HK-2 (cell line): ENCODE measurements at regions not wholly inside any gene's neighbourhood (a gene's known extent, or its start where the extent isn't known, plus 50 kb on each side); places are given as distances from the start of the nearest gene placed in this dataset.
"Not testable (repeated sequence)": the region's sequence is repeated elsewhere in the genome, so short reads cannot be mapped to it uniquely, and the experiment has no call there.

Experiments
- DNase-seq: peaks from one replicate; pipeline ENCODE4 v3.0.0-alpha.2; 2018; ENCODE audit not compliant: unreplicated experiment

DNA sequence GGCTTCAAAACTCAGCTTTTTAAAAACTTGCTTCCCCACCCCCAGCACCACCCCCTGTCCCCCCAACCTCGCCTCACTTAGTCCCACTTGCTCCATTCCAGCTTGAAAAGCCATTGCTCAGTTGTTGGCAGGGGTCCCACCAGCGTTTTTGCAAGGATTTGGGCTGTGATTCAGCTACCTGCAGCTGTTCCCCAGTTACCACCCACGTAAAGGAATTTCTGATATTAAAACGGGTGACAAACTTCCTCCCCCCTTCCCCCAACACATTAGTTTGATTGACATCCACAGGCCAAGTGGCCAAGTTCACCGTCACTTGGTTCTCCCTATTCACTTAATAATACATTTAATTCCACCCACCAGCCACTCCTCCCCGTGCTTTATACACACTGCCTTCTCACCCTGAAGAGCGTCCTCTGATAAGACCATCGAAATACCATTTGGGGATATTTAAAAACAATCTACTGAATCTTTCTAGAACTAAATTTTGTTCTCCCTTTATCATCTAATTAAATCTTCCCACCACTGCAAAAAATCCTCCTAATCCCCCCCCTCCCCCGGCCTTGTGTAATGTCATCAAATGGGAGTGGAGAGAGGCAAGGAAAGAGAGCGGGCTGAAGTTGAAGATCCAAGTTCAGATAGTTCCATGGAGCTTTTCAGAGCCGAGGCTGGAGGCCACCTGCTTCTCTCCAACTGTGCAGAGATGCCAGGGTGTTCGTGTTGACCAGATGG is 55.1 kb downstream of the SOX9 start:
- DNase-seq = no peak

DNA sequence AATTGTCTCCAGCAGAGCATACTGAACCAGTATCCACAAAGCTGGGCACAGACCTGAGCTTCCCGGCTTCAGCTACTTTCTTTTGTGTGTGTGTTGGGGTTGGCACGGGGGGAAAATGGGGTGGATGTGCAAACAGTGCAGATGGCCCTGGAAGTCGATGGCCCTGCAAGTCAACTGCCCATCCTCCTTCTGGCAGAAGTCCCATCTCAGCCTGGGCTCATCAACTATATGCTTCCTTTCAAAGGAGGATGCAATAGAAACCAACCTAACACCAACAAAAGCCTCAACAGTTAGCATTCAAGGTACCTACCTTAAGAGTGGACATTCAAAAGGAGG is 55.7 kb downstream of the SOX9 start:
- no peak for DNase-seq

- no peak for DNase-seq
These were observed 56.3 kb downstream of the SOX9 start for GRCh38 chr17:72176951-72177660.

DNA sequence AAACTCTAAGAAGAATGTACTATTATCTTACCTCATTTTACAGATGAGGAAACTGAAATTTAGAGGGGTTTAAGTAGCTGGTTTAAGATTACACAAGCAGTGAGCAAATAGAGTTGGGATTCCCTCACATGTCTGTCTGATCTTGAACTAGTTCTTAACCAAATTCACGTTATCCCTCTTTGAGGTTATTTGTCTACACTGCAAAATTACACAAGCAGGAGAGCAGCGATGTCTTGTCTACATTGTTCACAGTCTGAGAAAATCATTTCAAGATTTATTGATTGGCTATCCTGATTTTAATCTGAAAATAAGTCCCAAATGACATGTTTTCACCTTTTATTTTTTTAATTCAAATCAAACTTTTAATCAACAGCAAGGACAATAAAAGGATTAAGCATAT is 56.9 kb downstream of the SOX9 start:
- no peak for DNase-seq

DNA sequence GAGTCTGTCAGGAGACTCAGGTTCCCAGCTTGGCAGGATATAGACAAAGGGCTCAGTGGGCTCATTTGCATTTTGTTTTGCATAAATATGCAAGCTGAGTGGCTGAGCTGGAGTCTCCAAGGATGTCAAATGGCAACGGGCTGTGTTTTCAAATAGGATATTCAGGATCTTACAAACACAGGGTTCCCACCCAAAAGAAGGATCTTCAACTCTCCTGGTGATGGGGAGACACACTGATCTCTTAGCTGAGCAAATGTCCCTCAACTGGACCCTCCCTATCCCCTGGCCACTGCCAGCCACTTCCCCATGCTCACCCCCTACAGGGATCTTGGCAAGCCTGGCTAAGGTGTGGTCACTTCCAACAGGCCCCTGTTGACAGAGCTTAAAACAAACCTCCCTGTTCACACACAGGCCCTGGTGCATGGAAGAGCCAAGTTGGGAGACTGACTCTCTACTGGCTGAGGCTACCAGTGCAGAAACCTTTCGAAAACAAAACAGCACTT is 61.6 kb downstream of the SOX9 start:
- no peak for DNase-seq

DNA sequence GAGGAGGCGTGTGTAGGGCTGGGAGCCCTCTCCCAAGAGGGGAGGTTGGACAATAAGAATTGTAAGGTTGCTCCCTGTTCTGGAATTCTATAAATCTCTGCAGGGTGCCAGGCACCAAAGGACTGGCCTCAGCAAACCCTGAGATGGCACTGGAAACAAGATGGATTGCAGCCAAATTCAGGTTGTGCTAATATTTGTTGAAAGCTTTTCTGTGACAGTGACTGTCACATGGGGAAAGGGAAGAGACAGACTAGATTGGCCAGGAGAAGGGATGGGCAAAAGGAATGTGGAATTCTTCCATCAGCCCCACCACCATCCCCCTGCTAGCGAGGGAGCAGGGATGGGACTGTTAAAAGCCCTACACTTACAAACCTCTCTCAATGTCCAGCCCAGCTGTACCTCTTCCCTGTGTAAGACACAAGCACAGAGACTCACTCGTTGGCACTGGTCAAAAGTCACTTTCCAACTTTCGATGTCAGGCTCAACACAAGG is 62.4 kb downstream of the SOX9 start:
- DNase-seq = no peak

GRCh38 chr17:72184805-72185204 is 64.0 kb downstream of the SOX9 start:
- DNase-seq = no peak

- DNase-seq = no peak
These were observed 64.7 kb downstream of the SOX9 start for GRCh38 chr17:72185564-72185963.

GRCh38 chr17:72187556-72187955 is 66.7 kb downstream of the SOX9 start:
- no peak for DNase-seq

DNA sequence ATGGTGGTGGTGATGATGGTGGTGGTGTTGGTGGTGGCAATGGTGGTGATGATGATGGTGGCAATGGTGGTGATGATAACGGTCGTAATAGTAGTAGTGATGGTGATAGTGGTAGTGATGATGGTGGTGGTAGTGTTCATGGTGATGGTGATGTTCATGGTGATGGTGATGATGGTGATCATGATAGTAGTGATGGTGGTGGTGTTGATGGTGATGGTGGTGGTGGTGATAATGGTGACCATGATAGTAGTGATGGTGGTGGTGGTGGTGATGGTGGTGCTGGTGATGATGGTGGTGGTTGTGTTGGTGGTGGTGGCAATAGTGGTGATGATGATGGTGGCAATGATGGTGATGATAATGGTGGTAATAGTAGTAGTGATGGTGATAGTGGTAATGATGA is 68.0 kb downstream of the SOX9 start:
- no peak for DNase-seq

GRCh38 chr17:72189768-72190593 is 69.2 kb downstream of the SOX9 start:
- no peak for DNase-seq

GRCh38 chr17:72191356-72191755 is 70.5 kb downstream of the SOX9 start:
- DNase-seq = no peak

- DNase-seq = no peak
These were observed 71.3 kb downstream of the SOX9 start for GRCh38 chr17:72191921-72192799.

DNA sequence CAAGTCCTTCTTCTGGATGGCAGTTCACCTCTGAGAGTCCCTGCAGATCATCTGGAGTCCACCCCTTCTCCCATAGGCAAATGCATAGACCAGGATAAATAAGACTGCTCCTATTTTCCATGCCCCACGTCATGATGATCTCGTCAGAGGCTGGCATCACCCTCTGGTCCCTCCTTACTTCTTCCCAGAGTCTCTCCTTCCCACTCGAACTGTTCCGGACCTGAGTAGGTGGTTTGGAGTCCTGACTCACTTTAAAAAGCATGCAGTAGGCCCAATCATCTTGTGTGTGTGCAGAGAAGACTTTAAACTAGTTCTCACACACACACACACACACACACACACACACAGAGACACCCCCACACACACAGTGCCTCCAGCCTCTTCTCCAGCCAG is 72.0 kb downstream of the SOX9 start:
- DNase-seq = no peak

- no peak for DNase-seq
These were observed 72.7 kb downstream of the SOX9 start for GRCh38 chr17:72193391-72194106.

- not testable (repeated sequence) for DNase-seq
These were observed 73.3 kb downstream of the SOX9 start for GRCh38 chr17:72194107-72194440.

DNA sequence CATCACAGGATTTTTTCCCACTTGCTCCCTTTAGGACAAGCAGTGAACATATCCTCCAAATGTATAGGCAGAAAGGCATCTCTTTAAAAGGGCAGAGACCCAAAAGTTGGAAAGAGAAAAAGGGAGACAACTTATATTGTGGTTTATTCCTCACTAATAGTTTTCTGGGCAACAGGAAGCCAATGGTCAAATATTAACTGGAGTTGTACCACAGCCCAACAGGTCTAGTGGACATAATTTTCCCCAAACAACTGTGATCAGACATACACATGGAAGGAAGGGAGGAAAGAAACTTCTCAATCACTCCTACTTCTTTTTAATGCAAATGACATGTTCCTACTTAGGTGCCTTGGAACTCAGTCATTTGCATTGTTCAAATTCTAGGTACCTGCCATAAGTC is 78.4 kb downstream of the SOX9 start:
- DNase-seq = no peak

GRCh38 chr17:72204742-72205141 is 83.9 kb downstream of the SOX9 start:
- no peak for DNase-seq

DNA sequence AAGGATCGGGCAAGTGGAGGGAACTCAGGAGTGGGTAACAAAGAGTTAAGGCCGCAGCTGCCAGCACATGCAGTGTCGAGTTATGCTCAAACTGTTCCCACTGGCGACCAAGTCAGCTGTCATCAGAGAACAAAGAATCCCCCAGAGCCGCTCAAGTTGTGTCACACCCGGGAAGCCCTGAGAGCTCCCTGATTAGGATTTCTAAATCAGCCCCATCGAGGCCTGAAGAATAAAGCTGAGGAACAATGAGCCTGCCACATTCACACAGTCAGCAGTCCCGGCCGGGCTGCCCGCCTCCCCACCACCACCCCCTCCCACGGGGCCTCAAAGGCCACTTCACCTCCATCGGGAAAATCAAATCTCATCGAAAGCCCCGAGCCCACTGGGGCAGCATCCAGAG is 84.5 kb downstream of the SOX9 start:
- DNase-seq = no peak

- DNase-seq = no peak
These were observed 85.0 kb downstream of the SOX9 start for GRCh38 chr17:72205822-72206221.

DNA sequence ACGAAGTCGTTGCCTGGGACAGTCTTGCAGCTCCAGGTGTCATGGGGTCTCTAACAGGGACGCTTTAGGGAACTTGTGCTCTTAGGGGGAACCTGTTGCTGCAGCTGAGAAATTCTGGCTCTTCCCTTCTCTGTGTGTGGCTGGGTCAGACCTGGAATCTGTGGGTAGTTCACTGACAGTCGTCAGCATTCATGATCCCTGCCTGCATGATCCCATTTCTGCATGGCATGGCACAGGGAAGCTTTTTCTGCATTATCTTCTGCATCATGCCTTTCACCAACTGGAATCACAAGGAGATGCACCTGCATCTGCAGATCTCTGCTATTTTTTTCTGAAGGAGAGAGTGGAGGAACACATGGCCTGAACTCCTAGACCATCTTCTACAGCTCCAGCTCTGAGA is 85.6 kb downstream of the SOX9 start:
- DNase-seq = no peak
